ENCODE measurements at regions not wholly inside any gene's neighbourhood (a gene's known extent, or its start where the extent isn't known, plus 50 kb on each side); places are given as distances from the start of the nearest gene placed in this dataset.

- no peak for ATAC-seq (ENCODE audit: low FRiP score)
- TF ChIP-seq, protein P1, sequence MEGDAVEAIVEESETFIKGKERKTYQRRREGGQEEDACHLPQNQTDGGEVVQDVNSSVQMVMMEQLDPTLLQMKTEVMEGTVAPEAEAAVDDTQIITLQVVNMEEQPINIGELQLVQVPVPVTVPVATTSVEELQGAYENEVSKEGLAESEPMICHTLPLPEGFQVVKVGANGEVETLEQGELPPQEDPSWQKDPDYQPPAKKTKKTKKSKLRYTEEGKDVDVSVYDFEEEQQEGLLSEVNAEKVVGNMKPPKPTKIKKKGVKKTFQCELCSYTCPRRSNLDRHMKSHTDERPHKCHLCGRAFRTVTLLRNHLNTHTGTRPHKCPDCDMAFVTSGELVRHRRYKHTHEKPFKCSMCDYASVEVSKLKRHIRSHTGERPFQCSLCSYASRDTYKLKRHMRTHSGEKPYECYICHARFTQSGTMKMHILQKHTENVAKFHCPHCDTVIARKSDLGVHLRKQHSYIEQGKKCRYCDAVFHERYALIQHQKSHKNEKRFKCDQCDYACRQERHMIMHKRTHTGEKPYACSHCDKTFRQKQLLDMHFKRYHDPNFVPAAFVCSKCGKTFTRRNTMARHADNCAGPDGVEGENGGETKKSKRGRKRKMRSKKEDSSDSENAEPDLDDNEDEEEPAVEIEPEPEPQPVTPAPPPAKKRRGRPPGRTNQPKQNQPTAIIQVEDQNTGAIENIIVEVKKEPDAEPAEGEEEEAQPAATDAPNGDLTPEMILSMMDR (IDR thresholded peaks at IDR 0.05) = no peak
- no peak for DNase-seq (ENCODE audit: low spot score)
These were observed 136.6 kb downstream of the LYPLAL1 start for GRCh38 chr1:219310181-219310728.

DNA sequence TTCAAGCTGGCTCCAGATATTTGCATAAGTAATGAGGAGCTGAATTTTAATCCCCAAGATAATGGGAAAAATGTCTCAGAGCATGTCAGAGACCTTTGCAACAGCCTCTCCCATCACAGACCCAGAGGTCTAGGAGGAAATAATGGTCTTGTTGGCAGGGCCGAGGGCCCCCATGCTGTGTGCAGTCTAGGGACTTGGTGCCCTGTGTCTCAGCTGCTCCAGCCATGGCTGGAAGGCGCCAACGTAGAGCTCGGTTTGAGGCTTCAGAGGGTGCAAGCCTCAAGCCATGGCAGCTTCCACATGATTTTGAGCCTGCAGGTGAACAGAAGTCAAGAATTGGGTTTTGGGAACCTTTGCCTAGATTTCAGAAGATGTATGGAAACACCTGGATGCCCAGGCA lies 134.7 kb downstream of the LYPLAL1 start:
- ATAC-seq (ENCODE audit: low FRiP score) = no peak

GRCh38 chr1:219304227-219305226 lies 130.8 kb downstream of the LYPLAL1 start:
- ATAC-seq (ENCODE audit: low FRiP score) (no peak), DNase-seq (ENCODE audit: low spot score) (no peak)

More for the DNA sequence above, 134.7 kb downstream of the LYPLAL1 start:
- no peak for DNase-seq (ENCODE audit: low spot score)
- TF ChIP-seq, protein P1 (IDR thresholded peaks at IDR 0.05) = no peak

GRCh38 chr1:219302697-219303096 lies 129.0 kb downstream of the LYPLAL1 start:
- no peak for ATAC-seq (ENCODE audit: low FRiP score)
- TF ChIP-seq, protein P1 (IDR thresholded peaks at IDR 0.05) = no peak
- DNase-seq (ENCODE audit: low spot score) = no peak

More at GRCh38 chr1:219304227-219305226, 130.8 kb downstream of the LYPLAL1 start:
- TF ChIP-seq, protein P1 (IDR thresholded peaks at IDR 0.05) = no peak

DNA sequence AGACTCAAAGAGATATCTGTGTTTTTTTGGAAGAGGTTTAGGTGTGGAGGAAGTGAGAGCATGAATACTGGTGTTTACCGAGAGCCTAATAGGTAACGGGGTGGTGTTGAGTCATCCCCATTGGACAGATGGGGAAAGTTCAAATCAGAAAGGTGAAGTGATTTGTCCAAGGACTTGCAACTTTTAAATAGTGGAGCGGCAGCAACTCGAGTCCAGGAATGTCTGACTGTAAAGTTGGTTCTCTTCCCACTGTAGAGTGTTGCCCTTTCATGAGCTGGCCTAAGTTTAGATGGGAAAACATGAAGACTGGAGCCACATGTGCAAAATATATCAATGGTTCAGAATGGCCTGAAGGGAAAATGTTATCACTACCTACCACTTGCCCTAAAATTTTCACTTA lies 125.7 kb downstream of the LYPLAL1 start:
- TF ChIP-seq, protein P1 (IDR thresholded peaks at IDR 0.05) = no peak
- ATAC-seq (ENCODE audit: low FRiP score) (no peak), DNase-seq (ENCODE audit: low spot score) (no peak)

GRCh38 chr1:219298571-219299148 lies 125.0 kb downstream of the LYPLAL1 start:
- ATAC-seq (ENCODE audit: low FRiP score) (peak; percentile 62), DNase-seq (ENCODE audit: low spot score) (no peak)
- TF ChIP-seq, protein P1 (IDR thresholded peaks at IDR 0.05) = no peak

Data from omental fat pad (tissue), 3 donors.